ENCODE measurements at regions not wholly inside any gene's neighbourhood (a gene's known extent, or its start where the extent isn't known, plus 50 kb on each side); places are given as distances from the start of the nearest gene placed in this dataset.
"Not testable (repeated sequence)": the region's sequence is repeated elsewhere in the genome, so short reads cannot be mapped to it uniquely, and the experiment has no call there.

- Histone ChIP-seq H3K27ac (no peak overlapping the region), H3K4me3 (no peak overlapping the region)
- no peak for DNase-seq (ENCODE audit: low spot score)
- TF ChIP-seq CTCF (IDR thresholded peaks at IDR 0.05) = no peak
Observed at GRCh38 chr13:27354379-27354778, 70.0 kb upstream of the GTF3A start.

GRCh38 chr13:27355894-27356293 lies 68.5 kb upstream of the GTF3A start:
- H3K27ac ChIP-seq = no peak overlapping the region
- H3K4me3 ChIP-seq = no peak overlapping the region
- no peak for DNase-seq (ENCODE audit: low spot score)
- no peak for TF ChIP-seq CTCF (IDR thresholded peaks at IDR 0.05)

DNA sequence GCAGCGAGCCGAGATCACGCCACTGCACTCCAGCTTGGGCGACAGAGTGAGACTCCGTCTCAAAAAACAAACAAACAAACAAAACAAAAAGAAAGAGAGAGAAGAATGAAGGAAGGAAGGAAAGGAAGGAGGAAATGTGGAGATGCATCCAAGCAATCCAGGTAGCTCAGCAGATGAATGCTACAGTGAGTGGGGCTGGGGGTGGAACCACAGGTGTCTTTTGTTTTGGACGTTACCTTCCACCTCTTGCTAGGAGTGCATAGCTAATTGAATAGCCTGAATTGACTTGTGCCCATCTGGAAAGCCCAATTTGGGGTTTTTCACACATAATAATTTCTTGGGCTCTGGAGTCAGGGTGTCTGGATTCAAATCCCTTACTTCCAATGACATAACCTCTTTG lies 66.0 kb upstream of the GTF3A start:
- Histone ChIP-seq H3K4me3 (no peak overlapping the region), H3K27ac (no peak overlapping the region)
- DNase-seq (ENCODE audit: low spot score) = no peak
- no peak for TF ChIP-seq CTCF (IDR thresholded peaks at IDR 0.05)

DNA sequence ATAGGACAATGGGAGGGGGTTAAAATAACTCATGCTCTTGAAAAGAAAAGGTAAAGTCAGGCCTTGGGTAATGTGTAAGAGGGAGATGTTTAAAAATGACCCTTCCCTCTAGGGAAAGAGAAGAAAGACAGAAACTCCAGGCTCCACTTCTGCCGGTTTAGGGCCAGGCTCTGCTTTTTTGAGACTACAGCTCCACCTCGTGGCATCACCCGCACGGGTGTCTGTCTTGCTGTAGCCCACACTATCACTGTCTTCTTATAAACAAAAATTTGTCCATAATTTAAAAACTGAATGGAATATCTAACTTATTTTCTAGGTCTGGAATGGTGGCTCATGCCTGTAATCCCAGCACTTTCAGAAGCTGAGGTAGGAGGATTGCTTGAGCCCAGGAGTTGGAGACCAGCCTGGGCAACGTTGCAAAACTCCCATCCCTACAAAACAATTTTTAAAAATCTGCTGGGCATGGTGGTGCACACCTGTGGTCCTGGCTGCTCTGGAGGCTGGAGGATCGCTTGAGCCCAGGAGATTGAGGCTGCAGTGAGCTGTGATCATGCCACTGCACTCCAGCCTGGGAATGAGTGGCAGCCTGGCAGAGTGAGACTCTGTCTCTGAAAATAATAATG lies 65.1 kb upstream of the GTF3A start:
- peak; percentile 60 for TF ChIP-seq CTCF (IDR thresholded peaks at IDR 0.05)
- no peak for DNase-seq (ENCODE audit: low spot score)

DNA sequence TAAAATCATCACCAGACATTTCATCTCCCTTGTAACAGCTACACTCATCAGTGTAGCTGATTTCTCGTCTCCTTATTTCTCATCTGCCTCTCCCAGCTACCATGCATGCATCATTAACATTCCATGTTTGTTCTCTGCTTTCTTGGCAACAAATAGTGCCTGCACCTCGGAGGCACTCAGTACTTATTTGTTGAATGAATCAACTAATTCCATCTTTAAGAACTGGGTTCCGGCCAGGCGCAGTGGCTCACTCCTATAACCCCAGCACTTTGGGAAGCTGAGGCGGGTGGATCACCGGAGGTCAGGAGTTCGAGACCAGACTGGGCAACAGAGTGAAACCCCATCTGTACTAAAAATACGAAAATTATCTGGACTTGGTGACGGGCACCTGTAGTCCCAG lies 63.9 kb upstream of the GTF3A start:
- Histone ChIP-seq H3K27ac (no peak overlapping the region), H3K4me3 (no peak overlapping the region)
- no peak for TF ChIP-seq CTCF (IDR thresholded peaks at IDR 0.05)
- no peak for DNase-seq (ENCODE audit: low spot score)

More for the DNA sequence above, 65.1 kb upstream of the GTF3A start:
- Histone ChIP-seq H3K4me3 (no peak overlapping the region), H3K27ac (no peak overlapping the region)

- peak; percentile 87 for DNase-seq (ENCODE audit: low spot score)
- H3K4me3 ChIP-seq = peak overlapping the region; percentile 72
- peak; percentile 97 for TF ChIP-seq CTCF (IDR thresholded peaks at IDR 0.05)
- H3K27ac ChIP-seq = no peak overlapping the region
Observed at GRCh38 chr13:27362064-27362751, 62.2 kb upstream of the GTF3A start.

GRCh38 chr13:27363637-27364036 lies 60.8 kb upstream of the GTF3A start:
- DNase-seq (ENCODE audit: low spot score); H3K4me3 ChIP-seq; H3K27ac ChIP-seq: not testable (repeated sequence)

Measured in coronary artery (tissue), 2 donors.